ENCODE measurements at regions not wholly inside any gene's neighbourhood (a gene's known extent, or its start where the extent isn't known, plus 50 kb on each side); places are given as distances from the start of the nearest gene placed in this dataset.

- TF ChIP-seq MAX (IDR thresholded peaks at IDR 0.05) (no peak), TEAD4 (IDR thresholded peaks at IDR 0.05) (no peak), RAD21 (IDR thresholded peaks at IDR 0.05; ENCODE audit: low read depth) (no peak), YY1 (IDR thresholded peaks at IDR 0.05; ENCODE audit: low read depth) (no peak), EGR1 (IDR thresholded peaks at IDR 0.05) (no peak), ZBTB7A (IDR thresholded peaks at IDR 0.05; ENCODE audit: low read depth) (no peak), REST (IDR thresholded peaks at IDR 0.05; ENCODE audit: low read depth) (no peak), CREB1 (IDR thresholded peaks at IDR 0.05; ENCODE audit: low read depth) (no peak), TCF12 (IDR thresholded peaks at IDR 0.05; ENCODE audit: low read depth) (no peak), EP300 (IDR thresholded peaks at IDR 0.05; ENCODE audit: borderline replicate concordance) (no peak), FOXM1 (IDR thresholded peaks at IDR 0.05; ENCODE audit: borderline replicate concordance, low read depth) (no peak), USF1 (IDR thresholded peaks at IDR 0.05) (no peak), CEBPB (IDR thresholded peaks at IDR 0.05) (no peak), NFIC (IDR thresholded peaks at IDR 0.05) (no peak), TAF1 (IDR thresholded peaks at IDR 0.05; ENCODE audit: low read depth) (no peak)
These were observed 154.9 kb upstream of the CARMIL1 start for GRCh38 chr6:25124216-25124715.

- TF ChIP-seq ZBTB7A (IDR thresholded peaks at IDR 0.05; ENCODE audit: low read depth) (no peak), RAD21 (IDR thresholded peaks at IDR 0.05; ENCODE audit: low read depth) (no peak), EP300 (IDR thresholded peaks at IDR 0.05; ENCODE audit: borderline replicate concordance) (no peak), FOXM1 (IDR thresholded peaks at IDR 0.05; ENCODE audit: borderline replicate concordance, low read depth) (no peak), REST (IDR thresholded peaks at IDR 0.05; ENCODE audit: low read depth) (no peak), TAF1 (IDR thresholded peaks at IDR 0.05; ENCODE audit: low read depth) (no peak), CREB1 (IDR thresholded peaks at IDR 0.05; ENCODE audit: low read depth) (no peak), MAX (IDR thresholded peaks at IDR 0.05) (no peak), EGR1 (IDR thresholded peaks at IDR 0.05) (no peak), NFIC (IDR thresholded peaks at IDR 0.05) (no peak), CEBPB (IDR thresholded peaks at IDR 0.05) (no peak), TEAD4 (IDR thresholded peaks at IDR 0.05) (no peak), USF1 (IDR thresholded peaks at IDR 0.05) (no peak), TCF12 (IDR thresholded peaks at IDR 0.05; ENCODE audit: low read depth) (no peak), YY1 (IDR thresholded peaks at IDR 0.05; ENCODE audit: low read depth) (no peak)
These were observed 153.4 kb upstream of the CARMIL1 start for GRCh38 chr6:25125736-25126135.

GRCh38 chr6:25127076-25127837, 151.9 kb upstream of the CARMIL1 start:
- TF ChIP-seq REST (IDR thresholded peaks at IDR 0.05; ENCODE audit: low read depth) (no peak), NFIC (IDR thresholded peaks at IDR 0.05) (no peak), TCF12 (IDR thresholded peaks at IDR 0.05; ENCODE audit: low read depth) (no peak), TEAD4 (IDR thresholded peaks at IDR 0.05) (no peak), FOXM1 (IDR thresholded peaks at IDR 0.05; ENCODE audit: borderline replicate concordance, low read depth) (no peak), USF1 (IDR thresholded peaks at IDR 0.05) (no peak), ZBTB7A (IDR thresholded peaks at IDR 0.05; ENCODE audit: low read depth) (no peak), CREB1 (IDR thresholded peaks at IDR 0.05; ENCODE audit: low read depth) (no peak), TAF1 (IDR thresholded peaks at IDR 0.05; ENCODE audit: low read depth) (no peak), EP300 (IDR thresholded peaks at IDR 0.05; ENCODE audit: borderline replicate concordance) (no peak), CEBPB (IDR thresholded peaks at IDR 0.05) (no peak), EGR1 (IDR thresholded peaks at IDR 0.05) (no peak), YY1 (IDR thresholded peaks at IDR 0.05; ENCODE audit: low read depth) (no peak), RAD21 (IDR thresholded peaks at IDR 0.05; ENCODE audit: low read depth) (no peak), MAX (IDR thresholded peaks at IDR 0.05) (no peak)
